NCI-H524 treated with DMSO at 0.1 percent for 48 hours (cell line): ENCODE measurements at regions not wholly inside any gene's neighbourhood (a gene's known extent, or its start where the extent isn't known, plus 50 kb on each side); places are given as distances from the start of the nearest gene placed in this dataset.

Source experiments
- DNase-seq: peaks from one replicate; lab custom pipeline; 2025; lab: John Stamatoyannopoulos, UW

GRCh38 chr3:1953536-1953935, 145.1 kb upstream of the CNTN4 start:
- no peak for DNase-seq

GRCh38 chr3:1954632-1955031, 144.0 kb upstream of the CNTN4 start:
- DNase-seq = no peak

- no peak for DNase-seq
Measured at GRCh38 chr3:1955170-1955569, 143.5 kb upstream of the CNTN4 start.

- DNase-seq = no peak
Measured at GRCh38 chr3:1955750-1956149, 142.9 kb upstream of the CNTN4 start.

- no peak for DNase-seq
Measured at GRCh38 chr3:1960506-1960905, 138.2 kb upstream of the CNTN4 start.

- no peak for DNase-seq
Measured at GRCh38 chr3:1962396-1963088, 136.1 kb upstream of the CNTN4 start.

- no peak for DNase-seq
Measured at GRCh38 chr3:1963896-1964295, 134.8 kb upstream of the CNTN4 start.

GRCh38 chr3:1967525-1967924, 131.1 kb upstream of the CNTN4 start:
- no peak for DNase-seq

GRCh38 chr3:1969281-1969680, 129.4 kb upstream of the CNTN4 start:
- no peak for DNase-seq

- DNase-seq = no peak
Measured at GRCh38 chr3:1971780-1972179, 126.9 kb upstream of the CNTN4 start.

- no peak for DNase-seq
Measured at GRCh38 chr3:1979961-1980615, 118.6 kb upstream of the CNTN4 start.

- DNase-seq = no peak
Measured at GRCh38 chr3:1987980-1988379, 110.7 kb upstream of the CNTN4 start.

GRCh38 chr3:1998739-1999138, 99.9 kb upstream of the CNTN4 start:
- DNase-seq = no peak

GRCh38 chr3:2001306-2002108, 97.2 kb upstream of the CNTN4 start:
- DNase-seq = no peak

- no peak for DNase-seq
Measured at GRCh38 chr3:2023959-2024358, 74.7 kb upstream of the CNTN4 start.

GRCh38 chr3:2024713-2025112, 74.0 kb upstream of the CNTN4 start:
- DNase-seq = no peak

- no peak for DNase-seq
Measured at GRCh38 chr3:2029559-2029958, 69.1 kb upstream of the CNTN4 start.

- no peak for DNase-seq
Measured at GRCh38 chr3:2036076-2036475, 62.6 kb upstream of the CNTN4 start.

GRCh38 chr3:2041931-2042330, 56.7 kb upstream of the CNTN4 start:
- DNase-seq = no peak
